ENCODE measurements at regions not wholly inside any gene's neighbourhood (a gene's known extent, or its start where the extent isn't known, plus 50 kb on each side); places are given as distances from the start of the nearest gene placed in this dataset.

DNA sequence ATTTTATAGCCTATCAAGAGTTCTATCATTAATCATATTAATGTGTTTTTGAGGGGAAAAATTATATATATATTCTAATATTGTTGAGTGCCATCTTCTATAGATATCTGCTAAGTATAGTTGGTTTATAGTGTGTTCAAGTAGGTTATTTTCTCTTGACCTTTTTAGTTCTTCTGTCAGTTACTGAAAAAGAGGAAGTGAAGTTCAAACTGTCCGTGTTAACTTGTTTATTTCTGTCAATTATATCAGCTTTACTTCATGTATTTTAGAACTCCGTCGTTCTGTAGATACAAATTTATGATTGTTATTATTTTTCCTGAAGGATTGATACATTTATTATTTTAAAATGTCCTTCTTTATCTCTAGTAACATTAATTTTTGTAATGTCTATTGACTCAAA lies 1209.1 kb downstream of the CDH12 start:
- TF ChIP-seq, protein P1, sequence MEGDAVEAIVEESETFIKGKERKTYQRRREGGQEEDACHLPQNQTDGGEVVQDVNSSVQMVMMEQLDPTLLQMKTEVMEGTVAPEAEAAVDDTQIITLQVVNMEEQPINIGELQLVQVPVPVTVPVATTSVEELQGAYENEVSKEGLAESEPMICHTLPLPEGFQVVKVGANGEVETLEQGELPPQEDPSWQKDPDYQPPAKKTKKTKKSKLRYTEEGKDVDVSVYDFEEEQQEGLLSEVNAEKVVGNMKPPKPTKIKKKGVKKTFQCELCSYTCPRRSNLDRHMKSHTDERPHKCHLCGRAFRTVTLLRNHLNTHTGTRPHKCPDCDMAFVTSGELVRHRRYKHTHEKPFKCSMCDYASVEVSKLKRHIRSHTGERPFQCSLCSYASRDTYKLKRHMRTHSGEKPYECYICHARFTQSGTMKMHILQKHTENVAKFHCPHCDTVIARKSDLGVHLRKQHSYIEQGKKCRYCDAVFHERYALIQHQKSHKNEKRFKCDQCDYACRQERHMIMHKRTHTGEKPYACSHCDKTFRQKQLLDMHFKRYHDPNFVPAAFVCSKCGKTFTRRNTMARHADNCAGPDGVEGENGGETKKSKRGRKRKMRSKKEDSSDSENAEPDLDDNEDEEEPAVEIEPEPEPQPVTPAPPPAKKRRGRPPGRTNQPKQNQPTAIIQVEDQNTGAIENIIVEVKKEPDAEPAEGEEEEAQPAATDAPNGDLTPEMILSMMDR (IDR thresholded peaks at IDR 0.05; ENCODE audit: insufficient read depth, low read depth, low read length): no peak
- ChIA-PET POLR2A (no interaction called here), CTCF (no interaction called here)
- Histone ChIP-seq H3K27me3 (ENCODE audit: control insufficient read depth, insufficient read depth, low read length) (no peaks in the 10 kb centered on the region), H3K36me3 (ENCODE audit: control insufficient read depth, insufficient read depth, low read length) (no peaks in the 10 kb centered on the region), H3K4me3 (ENCODE audit: low read depth, low read length) (no peak overlapping the region)
- no peak for DNase-seq (ENCODE audit: low read depth)

DNA sequence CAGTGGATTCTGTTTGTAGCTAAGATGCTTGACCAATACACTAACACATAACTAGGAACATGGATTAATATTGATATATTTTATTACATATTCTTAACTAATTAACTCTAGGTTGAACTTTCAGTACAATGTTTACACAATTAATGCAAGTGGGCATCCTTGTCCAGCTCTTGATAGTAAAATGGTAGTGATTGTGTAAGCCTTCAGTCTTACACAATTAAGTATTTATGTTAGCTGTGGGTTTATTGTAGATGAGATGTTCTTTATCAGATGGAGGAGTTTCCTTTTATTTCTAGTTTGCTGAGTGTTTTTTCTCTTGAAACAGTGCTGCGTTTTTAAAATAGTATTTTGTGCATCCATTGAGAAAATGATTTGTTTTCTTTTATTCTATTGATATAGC lies 1210.8 kb downstream of the CDH12 start:
- CTCF ChIA-PET: no interaction called here
- H3K36me3 ChIP-seq (ENCODE audit: control insufficient read depth, insufficient read depth, low read length): no peaks in the 10 kb centered on the region
- TF ChIP-seq, protein P1 (IDR thresholded peaks at IDR 0.05; ENCODE audit: insufficient read depth, low read depth, low read length): no peak
- POLR2A ChIA-PET: no interaction called here
- H3K4me3 ChIP-seq (ENCODE audit: low read depth, low read length): no peak overlapping the region
- no peaks in the 10 kb centered on the region for H3K27me3 ChIP-seq (ENCODE audit: control insufficient read depth, insufficient read depth, low read length)
- DNase-seq (ENCODE audit: low read depth): no peak

DNA sequence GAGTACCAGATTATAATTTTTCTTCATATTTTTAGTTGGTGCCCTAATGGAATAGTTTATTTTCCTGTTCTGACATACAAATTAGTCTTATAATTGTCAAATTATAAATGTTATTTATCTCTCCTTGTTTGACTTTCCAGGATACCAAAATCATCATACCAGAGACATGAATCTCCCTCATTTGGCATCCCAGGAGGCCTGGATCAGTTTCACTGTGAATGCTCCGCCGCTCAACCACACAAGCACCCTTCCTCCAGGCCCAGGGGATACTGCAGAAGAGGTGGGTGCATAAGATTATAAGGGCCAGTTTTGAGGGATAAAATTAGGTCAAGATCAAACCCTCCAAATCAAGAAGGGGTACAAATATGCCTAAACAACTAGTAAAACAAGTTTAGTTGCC lies 1229.3 kb downstream of the CDH12 start:
- ChIA-PET POLR2A (no interaction called here), CTCF (interaction anchor here (0.9 kb wide), 1 partner anchor 12 kb away, joined by 3 read pairs; no protein-coding TSS in a partner anchor)
- H3K27me3 ChIP-seq (ENCODE audit: control insufficient read depth, insufficient read depth, low read length): no peaks in the 10 kb centered on the region
- H3K36me3 ChIP-seq (ENCODE audit: control insufficient read depth, insufficient read depth, low read length): no peaks in the 10 kb centered on the region
- no peak for DNase-seq (ENCODE audit: low read depth)
- TF ChIP-seq, protein P1 (IDR thresholded peaks at IDR 0.05; ENCODE audit: insufficient read depth, low read depth, low read length): no peak
- H3K4me3 ChIP-seq (ENCODE audit: low read depth, low read length): no peak overlapping the region

DNA sequence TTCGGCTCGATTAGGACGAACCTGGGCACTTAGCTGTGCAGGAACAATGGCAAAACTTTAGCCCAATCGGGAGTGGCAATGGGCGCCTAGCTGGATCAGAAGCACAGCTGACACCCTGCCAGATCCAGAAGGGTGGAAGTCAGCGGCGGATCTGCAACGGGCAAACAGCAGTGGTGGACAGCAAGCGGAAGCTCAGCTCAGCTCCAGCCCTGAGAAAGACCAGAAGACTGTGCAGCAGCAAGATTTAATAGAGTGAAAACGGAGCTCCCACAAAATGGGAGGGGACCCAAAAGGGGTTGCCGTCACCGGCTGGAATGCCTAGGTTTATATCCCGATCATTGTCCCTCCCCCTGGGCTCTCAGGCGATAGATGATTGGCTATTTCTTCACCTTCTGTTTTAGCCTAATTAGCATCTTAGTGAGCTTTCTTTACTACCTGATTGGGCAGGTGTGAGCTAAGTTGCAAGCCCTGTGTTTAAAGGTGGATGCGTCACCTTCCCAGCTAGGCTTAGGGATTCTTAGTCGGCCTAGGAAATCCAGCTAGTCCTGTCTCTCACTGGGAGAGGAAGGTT lies 1237.9 kb downstream of the CDH12 start:
- Histone ChIP-seq H3K36me3 (ENCODE audit: control insufficient read depth, insufficient read depth, low read length) (no peaks in the 10 kb centered on the region), H3K4me3 (ENCODE audit: low read depth, low read length) (no peak overlapping the region), H3K27me3 (ENCODE audit: control insufficient read depth, insufficient read depth, low read length) (no peaks in the 10 kb centered on the region)
- ChIA-PET CTCF (no interaction called here), POLR2A (no interaction called here)
- DNase-seq (ENCODE audit: low read depth): no peak
- TF ChIP-seq, protein P1 (IDR thresholded peaks at IDR 0.05; ENCODE audit: insufficient read depth, low read depth, low read length): no peak

DNA sequence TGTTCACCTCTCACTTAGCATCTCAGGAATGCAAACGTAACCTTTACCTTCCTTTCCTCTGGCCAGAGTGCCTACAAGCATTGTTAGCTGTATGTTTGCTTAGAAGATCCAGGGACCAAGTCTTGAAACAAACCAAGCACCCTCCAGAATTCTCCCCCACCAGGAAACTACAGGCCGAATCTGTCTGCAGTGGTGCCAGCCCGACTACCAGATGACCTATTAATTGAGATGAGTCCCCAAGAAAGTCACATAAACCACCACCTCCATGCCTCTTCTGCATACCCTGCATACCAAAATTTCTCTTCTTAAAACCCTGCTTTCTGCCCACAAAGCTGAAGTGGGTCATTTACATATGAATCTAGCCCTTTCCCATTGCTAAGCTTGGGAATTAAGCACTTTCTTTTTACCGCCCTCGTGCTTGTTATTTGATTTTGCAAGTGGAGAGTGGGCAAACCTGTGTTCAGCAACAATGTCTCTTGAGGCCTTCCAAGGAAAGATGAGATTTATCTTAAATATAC lies 1239.1 kb downstream of the CDH12 start:
- DNase-seq (ENCODE audit: low read depth): no peak
- POLR2A ChIA-PET: no interaction called here
- TF ChIP-seq, protein P1 (IDR thresholded peaks at IDR 0.05; ENCODE audit: insufficient read depth, low read depth, low read length): no peak
- Histone ChIP-seq H3K36me3 (ENCODE audit: control insufficient read depth, insufficient read depth, low read length) (no peaks in the 10 kb centered on the region), H3K27me3 (ENCODE audit: control insufficient read depth, insufficient read depth, low read length) (no peaks in the 10 kb centered on the region), H3K4me3 (ENCODE audit: low read depth, low read length) (no peak overlapping the region)
- CTCF ChIA-PET: no interaction called here

Measured in BJ (cell line).